ENCODE measurements at regions not wholly inside any gene's neighbourhood (a gene's known extent, or its start where the extent isn't known, plus 50 kb on each side); places are given as distances from the start of the nearest gene placed in this dataset.

GRCh38 chr6:6529275-6529674, 59.2 kb upstream of the LY86 start:
- TF ChIP-seq CTCF (conservative IDR thresholded peaks at IDR 0.05 in 1 of 2, IDR thresholded peaks at IDR 0.05 in 1 of 2; ENCODE audit: extremely low read depth in 1 of 2, insufficient read depth in 1 of 2, low read depth in 1 of 2, low read length in 2 of 2) (no peak), EZH2 (IDR thresholded peaks at IDR 0.05; ENCODE audit: borderline replicate concordance, low read length) (no peak)
